Esophagus squamous epithelium (tissue), 5 donors: ENCODE measurements at regions not wholly inside any gene's neighbourhood (a gene's known extent, or its start where the extent isn't known, plus 50 kb on each side); places are given as distances from the start of the nearest gene placed in this dataset.

ENCODE experiments used
- DNase-seq: peaks from one replicate; lab custom pipeline; 2025; lab: John Stamatoyannopoulos, UW
- H3K27ac ChIP-seq, 4 donors: fragments of 200-600 bp; sonication (generic); one replicate each; pipeline ENCODE4 v1.5.1; 2016 to 2019; ENCODE audit warnings: mild to moderate bottlenecking in 1 of 4
- H3K27me3 ChIP-seq, 4 donors: fragments of 200-600 bp; sonication (generic); 1 replicate in 3 of 4; 2 replicates in 1 of 4; pipeline versions ENCODE4 v1.5.1 to v1.6.0; 2017 to 2021; ENCODE audit warnings: antibody characterized with exemption in 1 of 4
- H3K36me3 ChIP-seq, 3 donors: fragments of 200-600 bp; sonication (generic); one replicate each; pipeline ENCODE4 v1.5.1; 2016 to 2019
- H3K4me1 ChIP-seq, 3 donors: fragments of 200-600 bp; sonication (generic); one replicate each; pipeline ENCODE4 v1.5.1; 2017 to 2019
- H3K4me3 ChIP-seq, 4 donors: fragments of 200-600 bp; sonication (generic); 1 replicate in 3 of 4; 2 replicates in 1 of 4; pipeline ENCODE4 v1.5.1; 2016 to 2019; ENCODE audit warnings: mild to moderate bottlenecking in 2 of 4, moderate library complexity in 1 of 4
- H3K9me3 ChIP-seq, 3 donors: fragments of 200-600 bp; sonication (generic); one replicate each; pipeline ENCODE4 v1.5.1; 2016 to 2019
- POLR2A ChIP-seq, 4 donors: fragments of 450-650 bp; IDR thresholded peaks; one replicate each; pipeline ENCODE4 v1.6.1; 2017; ENCODE audit warnings: antibody characterized with exemption in 4 of 4, mild to moderate bottlenecking in 4 of 4, moderate library complexity in 3 of 4
- WGBS, 2 donors: methylation state at CpG; one replicate each; pipeline ENCODE4 v1.1.5; 2018; 5-methylcytosine and 5-hydroxymethylcytosine counted together
- intact Hi-C: fragments of 100-400 bp; cut with DNase I; formaldehyde crosslinking; loops from one replicate; pipeline ENCODE4 v1.15.0; 2022
- TF ChIP-seq, protein P1 (sequence below), 6 experiments: fragments of 450-650 bp in 4 of 6; fragments of 200-600 bp in 2 of 6; sonication (generic) in 2 of 6; IDR thresholded peaks; one replicate each; pipeline ENCODE4 v1.5.1; 2016 to 2019; ENCODE audit warnings: antibody characterized with exemption in 6 of 6, mild to moderate bottlenecking in 4 of 6, moderate library complexity in 4 of 6
- donor health status: DM: yes; HTN: yes; CAD: no.

DNA sequence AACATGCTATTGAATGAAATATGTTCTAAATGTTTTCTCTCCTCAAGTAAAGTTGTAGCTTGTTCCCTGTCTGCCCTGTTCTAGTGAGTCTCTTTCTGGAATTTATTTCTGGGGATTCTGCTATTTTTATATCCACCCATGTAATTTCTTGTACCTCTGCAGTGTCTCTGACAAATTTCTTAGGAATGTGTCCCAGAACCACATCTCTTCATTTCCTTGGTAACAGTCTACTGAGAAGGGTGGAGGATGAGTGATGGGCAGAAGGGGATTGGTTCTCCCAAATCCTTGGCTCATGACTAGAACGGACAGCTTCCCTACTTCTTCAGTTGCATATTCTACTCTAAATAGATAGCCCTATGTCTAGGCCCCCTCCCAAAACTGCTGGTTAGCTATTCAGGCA, 490.6 kb upstream of the LINC00305 start:
- WGBS, 2 donors, result 55 to 57% methylated on average over 1 of the region's 1 CpG
- no peak for DNase-seq

DNA sequence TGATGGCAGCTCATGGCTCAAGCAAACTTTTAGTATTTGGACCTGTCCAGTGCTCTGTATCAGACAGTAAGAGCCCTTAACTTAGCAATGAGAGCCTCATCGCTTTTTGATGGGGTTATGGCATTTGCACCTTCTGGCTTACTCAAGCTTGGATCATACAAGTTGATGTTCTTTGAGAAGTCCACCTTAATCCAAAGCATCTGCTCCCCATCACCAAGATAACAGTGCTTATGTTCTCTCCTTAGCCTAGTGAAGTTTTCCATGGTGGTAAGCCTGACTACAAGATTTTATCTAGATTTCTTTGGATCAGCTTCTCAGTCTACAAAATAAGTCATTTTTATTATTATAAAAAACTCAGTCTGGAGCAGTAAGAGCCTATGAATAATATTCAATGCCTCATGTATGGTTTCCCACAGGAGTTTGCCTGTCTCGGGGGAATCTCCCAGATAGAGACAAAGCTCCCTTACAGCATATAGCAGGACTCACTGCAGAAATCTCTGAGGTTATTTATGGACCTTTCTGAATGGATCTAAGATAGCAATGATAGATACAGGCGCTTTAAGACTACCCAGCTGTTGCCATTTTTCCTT, 472.2 kb upstream of the LINC00305 start:
- no peaks in the 10 kb centered on the region for H3K4me1 ChIP-seq
- no peaks in the 10 kb centered on the region for H3K36me3 ChIP-seq
- TF ChIP-seq, protein P1, sequence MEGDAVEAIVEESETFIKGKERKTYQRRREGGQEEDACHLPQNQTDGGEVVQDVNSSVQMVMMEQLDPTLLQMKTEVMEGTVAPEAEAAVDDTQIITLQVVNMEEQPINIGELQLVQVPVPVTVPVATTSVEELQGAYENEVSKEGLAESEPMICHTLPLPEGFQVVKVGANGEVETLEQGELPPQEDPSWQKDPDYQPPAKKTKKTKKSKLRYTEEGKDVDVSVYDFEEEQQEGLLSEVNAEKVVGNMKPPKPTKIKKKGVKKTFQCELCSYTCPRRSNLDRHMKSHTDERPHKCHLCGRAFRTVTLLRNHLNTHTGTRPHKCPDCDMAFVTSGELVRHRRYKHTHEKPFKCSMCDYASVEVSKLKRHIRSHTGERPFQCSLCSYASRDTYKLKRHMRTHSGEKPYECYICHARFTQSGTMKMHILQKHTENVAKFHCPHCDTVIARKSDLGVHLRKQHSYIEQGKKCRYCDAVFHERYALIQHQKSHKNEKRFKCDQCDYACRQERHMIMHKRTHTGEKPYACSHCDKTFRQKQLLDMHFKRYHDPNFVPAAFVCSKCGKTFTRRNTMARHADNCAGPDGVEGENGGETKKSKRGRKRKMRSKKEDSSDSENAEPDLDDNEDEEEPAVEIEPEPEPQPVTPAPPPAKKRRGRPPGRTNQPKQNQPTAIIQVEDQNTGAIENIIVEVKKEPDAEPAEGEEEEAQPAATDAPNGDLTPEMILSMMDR (IDR thresholded peaks at IDR 0.05), result no peak
- TF ChIP-seq POLR2A (IDR thresholded peaks at IDR 0.05), result no peak
- H3K27ac ChIP-seq, result no peak overlapping the region
- H3K4me3 ChIP-seq, result no peak overlapping the region
- H3K9me3 ChIP-seq, result no peaks in the 10 kb centered on the region
- 68 to 91% methylated on average over 3 of the region's 3 CpGs for WGBS, 2 donors
- intact Hi-C loops, result no loop called here
- DNase-seq, result no peak
- no peaks in the 10 kb centered on the region for H3K27me3 ChIP-seq

More for the DNA sequence above, 490.6 kb upstream of the LINC00305 start:
- Histone ChIP-seq H3K4me1 (no peaks in the 10 kb centered on the region), H3K4me3 (no peak overlapping the region), H3K9me3 (no peaks in the 10 kb centered on the region), H3K27me3 (no peaks in the 10 kb centered on the region), H3K36me3 (no peaks in the 10 kb centered on the region), H3K27ac (no peak overlapping the region)
- TF ChIP-seq, protein P1 (IDR thresholded peaks at IDR 0.05), result no peak
- TF ChIP-seq POLR2A (IDR thresholded peaks at IDR 0.05), result no peak
- intact Hi-C loops, result no loop called here

GRCh38 chr18:64618390-64618789, 469.5 kb upstream of the LINC00305 start:
- Histone ChIP-seq H3K27me3 (no peaks in the 10 kb centered on the region), H3K4me3 (no peak overlapping the region), H3K27ac (no peak overlapping the region), H3K4me1 (no peaks in the 10 kb centered on the region), H3K36me3 (no peaks in the 10 kb centered on the region), H3K9me3 (no peaks in the 10 kb centered on the region)
- TF ChIP-seq, protein P1 (IDR thresholded peaks at IDR 0.05), result no peak
- no peak for TF ChIP-seq POLR2A (IDR thresholded peaks at IDR 0.05)
- intact Hi-C loops, result no loop called here
- DNase-seq, result no peak
- WGBS, 2 donors, result 44 to 71% methylated on average over 1 of the region's 1 CpG

DNA sequence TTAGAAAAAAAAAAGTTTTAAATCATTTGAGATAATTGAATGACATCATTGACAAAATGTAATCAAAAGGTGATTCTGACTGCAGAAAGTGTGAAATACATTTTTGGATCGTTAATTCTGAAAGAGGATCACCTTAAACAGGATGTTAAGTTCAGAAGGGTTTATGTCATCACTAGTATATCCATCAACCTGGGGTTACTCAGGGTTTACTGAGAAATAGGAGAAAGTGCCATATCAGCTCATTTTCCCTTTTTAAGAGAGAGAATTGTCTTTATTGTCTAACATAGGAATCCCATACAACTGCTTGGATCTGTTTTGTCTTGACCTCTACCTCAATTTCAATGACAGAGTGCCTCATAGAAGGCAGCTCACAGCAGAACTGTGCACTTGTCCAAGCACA, 466.1 kb upstream of the LINC00305 start:
- DNase-seq, result no peak
- 24 to 33% methylated on average over 1 of the region's 1 CpG for WGBS, 2 donors
- no peaks in the 10 kb centered on the region for H3K9me3 ChIP-seq
- TF ChIP-seq, protein P1 (IDR thresholded peaks at IDR 0.05), result no peak
- TF ChIP-seq POLR2A (IDR thresholded peaks at IDR 0.05), result no peak
- H3K4me1 ChIP-seq, result no peaks in the 10 kb centered on the region
- H3K27me3 ChIP-seq, result no peaks in the 10 kb centered on the region
- H3K4me3 ChIP-seq, result no peak overlapping the region
- H3K36me3 ChIP-seq, result no peaks in the 10 kb centered on the region
- no peak overlapping the region for H3K27ac ChIP-seq
- intact Hi-C loops, result no loop called here

DNA sequence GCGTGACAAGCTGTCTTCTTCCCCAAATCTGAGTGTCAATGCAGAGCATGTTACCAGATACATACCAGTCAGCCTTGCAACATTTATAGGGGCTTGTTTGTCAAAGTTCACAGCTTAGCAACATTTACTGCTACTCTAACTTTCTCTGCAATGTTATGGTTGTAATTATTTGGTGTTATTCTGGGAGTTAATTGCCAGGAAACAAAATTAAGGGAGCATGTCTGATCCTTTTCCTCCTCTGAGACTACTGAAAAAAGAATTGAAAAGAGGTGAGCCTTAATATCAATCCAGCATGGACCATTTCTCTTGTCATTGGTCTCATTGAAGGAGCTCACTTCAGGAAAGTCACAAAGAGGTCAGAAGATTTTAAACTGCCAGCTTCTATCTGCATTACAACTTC, 465.6 kb upstream of the LINC00305 start:
- Histone ChIP-seq H3K36me3 (no peaks in the 10 kb centered on the region), H3K27ac (no peak overlapping the region), H3K27me3 (no peaks in the 10 kb centered on the region), H3K9me3 (no peaks in the 10 kb centered on the region), H3K4me3 (no peak overlapping the region), H3K4me1 (no peaks in the 10 kb centered on the region)
- 72 to 93% methylated on average over 1 of the region's 1 CpG for WGBS, 2 donors
- DNase-seq, result no peak
- TF ChIP-seq, protein P1 (IDR thresholded peaks at IDR 0.05), result no peak
- no peak for TF ChIP-seq POLR2A (IDR thresholded peaks at IDR 0.05)
- intact Hi-C loops, result no loop called here
